ENCODE measurements at regions not wholly inside any gene's neighbourhood (a gene's known extent, or its start where the extent isn't known, plus 50 kb on each side); places are given as distances from the start of the nearest gene placed in this dataset.

DNA sequence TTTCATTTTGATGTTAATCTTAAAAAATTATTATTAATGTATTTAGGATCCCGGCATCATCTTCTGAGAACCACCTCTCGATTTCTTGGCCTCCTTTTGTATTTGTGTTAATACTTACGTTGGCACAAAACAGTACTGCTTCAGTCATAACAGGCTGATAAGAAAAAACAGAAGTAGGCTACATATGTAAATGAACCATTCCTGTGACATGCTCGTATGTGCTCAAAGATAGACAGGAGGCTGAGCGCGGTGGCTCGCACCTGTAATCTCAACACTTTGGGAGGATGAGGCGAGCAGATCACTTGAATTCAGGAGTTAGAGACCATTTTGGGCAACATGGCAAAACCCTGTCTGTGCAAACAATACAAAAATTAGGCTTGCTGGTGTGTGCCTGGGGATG, 109.4 kb upstream of the H2AZ1 start:
- WGBS (ENCODE audit: insufficient coverage) = 96% methylated on average over 7 of the region's 8 CpGs
- H3K4me1 Mint-ChIP-seq = no peaks in the 10 kb centered on the region

GRCh38 chr4:100056701-100057100, 106.6 kb upstream of the H2AZ1 start:
- H3K27me3 ChIP-seq (ENCODE audit: control insufficient read depth in 2 of 2, insufficient read depth in 2 of 2, low read length in 2 of 2) = no peaks in the 10 kb centered on the region
- no peak for DNase-seq
- no peaks in the 10 kb centered on the region for H4K20me1 ChIP-seq (ENCODE audit: insufficient read depth, low read length)
- no peak overlapping the region for H3K27ac Mint-ChIP-seq
- no peaks in the 10 kb centered on the region for H3K4me1 Mint-ChIP-seq
- WGBS (ENCODE audit: insufficient coverage) = 86% methylated on average over 1 of the region's 3 CpGs
- H3K9me3 Mint-ChIP-seq = peaks cover 0 to 4% (median 2%) of the 10 kb centered on the region in 7 donors
- intact Hi-C loops (cut with micrococcal nuclease) = no loop called here
- H3K4me3 ChIP-seq (replicated peaks in 1 of 3; ENCODE audit: low read depth in 2 of 3, low read length in 3 of 3) = no peak overlapping the region
- no peaks in the 10 kb centered on the region for H3K36me3 ChIP-seq (replicated peaks in 1 of 2; ENCODE audit: control insufficient read depth in 1 of 2, insufficient read depth in 2 of 2, low read length in 2 of 2)
- no peak overlapping the region for H3K4me3 Mint-ChIP-seq
- H2AFZ ChIP-seq (ENCODE audit: insufficient read depth, low read depth, low read length, poor library complexity, severe bottlenecking) = no peak overlapping the region
- H3K79me2 ChIP-seq (ENCODE audit: insufficient read depth, low read length) = no peaks in the 10 kb centered on the region
- H3K4me1 ChIP-seq (ENCODE audit: control insufficient read depth in 1 of 2, insufficient read depth in 2 of 2, low read length in 2 of 2) = no peaks in the 10 kb centered on the region
- no peak overlapping the region for H3K4me2 ChIP-seq (replicated peaks; ENCODE audit: extremely low read depth, low read length, poor library complexity, severe bottlenecking)
- TF ChIP-seq, protein P1, sequence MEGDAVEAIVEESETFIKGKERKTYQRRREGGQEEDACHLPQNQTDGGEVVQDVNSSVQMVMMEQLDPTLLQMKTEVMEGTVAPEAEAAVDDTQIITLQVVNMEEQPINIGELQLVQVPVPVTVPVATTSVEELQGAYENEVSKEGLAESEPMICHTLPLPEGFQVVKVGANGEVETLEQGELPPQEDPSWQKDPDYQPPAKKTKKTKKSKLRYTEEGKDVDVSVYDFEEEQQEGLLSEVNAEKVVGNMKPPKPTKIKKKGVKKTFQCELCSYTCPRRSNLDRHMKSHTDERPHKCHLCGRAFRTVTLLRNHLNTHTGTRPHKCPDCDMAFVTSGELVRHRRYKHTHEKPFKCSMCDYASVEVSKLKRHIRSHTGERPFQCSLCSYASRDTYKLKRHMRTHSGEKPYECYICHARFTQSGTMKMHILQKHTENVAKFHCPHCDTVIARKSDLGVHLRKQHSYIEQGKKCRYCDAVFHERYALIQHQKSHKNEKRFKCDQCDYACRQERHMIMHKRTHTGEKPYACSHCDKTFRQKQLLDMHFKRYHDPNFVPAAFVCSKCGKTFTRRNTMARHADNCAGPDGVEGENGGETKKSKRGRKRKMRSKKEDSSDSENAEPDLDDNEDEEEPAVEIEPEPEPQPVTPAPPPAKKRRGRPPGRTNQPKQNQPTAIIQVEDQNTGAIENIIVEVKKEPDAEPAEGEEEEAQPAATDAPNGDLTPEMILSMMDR (IDR thresholded peaks at IDR 0.05) = no peak
- H3K27me3 Mint-ChIP-seq (ENCODE audit: low read depth in 3 of 3) = peaks cover 4 to 5% (median 4%) of the 10 kb centered on the region in 3 donors
- H3K27ac ChIP-seq (ENCODE audit: low read depth in 1 of 2, low read length in 2 of 2) = no peak overlapping the region
- H3K9ac ChIP-seq (ENCODE audit: insufficient read depth, low read length, poor library complexity, severe bottlenecking) = no peak overlapping the region
- H3K36me3 Mint-ChIP-seq = no peaks in the 10 kb centered on the region
- H3K9me3 ChIP-seq (replicated peaks in 1 of 2; ENCODE audit: control insufficient read depth in 1 of 2, insufficient read depth in 1 of 2, low read length in 2 of 2) = no peaks in the 10 kb centered on the region

More for the DNA sequence above, 109.4 kb upstream of the H2AZ1 start:
- no peaks in the 10 kb centered on the region for H3K27me3 ChIP-seq (ENCODE audit: control insufficient read depth in 2 of 2, insufficient read depth in 2 of 2, low read length in 2 of 2)
- Mint-ChIP-seq H3K27me3 (ENCODE audit: low read depth in 3 of 3) (peaks cover 4 to 6% (median 4%) of the 10 kb centered on the region in 3 donors), H3K36me3 (no peaks in the 10 kb centered on the region), H3K4me3 (no peak overlapping the region), H3K27ac (no peak overlapping the region), H3K9me3 (peaks cover 0 to 3% (median 0%) of the 10 kb centered on the region in 7 donors)
- no peak overlapping the region for H2AFZ ChIP-seq (ENCODE audit: insufficient read depth, low read depth, low read length, poor library complexity, severe bottlenecking)
- H4K20me1 ChIP-seq (ENCODE audit: insufficient read depth, low read length) = no peaks in the 10 kb centered on the region
- H3K9ac ChIP-seq (ENCODE audit: insufficient read depth, low read length, poor library complexity, severe bottlenecking) = no peak overlapping the region
- no peaks in the 10 kb centered on the region for H3K4me1 ChIP-seq (ENCODE audit: control insufficient read depth in 1 of 2, insufficient read depth in 2 of 2, low read length in 2 of 2)
- TF ChIP-seq, protein P1 (IDR thresholded peaks at IDR 0.05) = no peak
- H3K36me3 ChIP-seq (replicated peaks in 1 of 2; ENCODE audit: control insufficient read depth in 1 of 2, insufficient read depth in 2 of 2, low read length in 2 of 2) = no peaks in the 10 kb centered on the region
- H3K27ac ChIP-seq (ENCODE audit: low read depth in 1 of 2, low read length in 2 of 2) = no peak overlapping the region
- H3K79me2 ChIP-seq (ENCODE audit: insufficient read depth, low read length) = no peaks in the 10 kb centered on the region
- H3K9me3 ChIP-seq (replicated peaks in 1 of 2; ENCODE audit: control insufficient read depth in 1 of 2, insufficient read depth in 1 of 2, low read length in 2 of 2) = no peaks in the 10 kb centered on the region
- intact Hi-C loops (cut with micrococcal nuclease) = no loop called here
- no peak overlapping the region for H3K4me3 ChIP-seq (replicated peaks in 1 of 3; ENCODE audit: low read depth in 2 of 3, low read length in 3 of 3)
- DNase-seq = no peak
- H3K4me2 ChIP-seq (replicated peaks; ENCODE audit: extremely low read depth, low read length, poor library complexity, severe bottlenecking) = no peak overlapping the region
